ENCODE measurements at regions not wholly inside any gene's neighbourhood (a gene's known extent, or its start where the extent isn't known, plus 50 kb on each side); places are given as distances from the start of the nearest gene placed in this dataset.

DNA sequence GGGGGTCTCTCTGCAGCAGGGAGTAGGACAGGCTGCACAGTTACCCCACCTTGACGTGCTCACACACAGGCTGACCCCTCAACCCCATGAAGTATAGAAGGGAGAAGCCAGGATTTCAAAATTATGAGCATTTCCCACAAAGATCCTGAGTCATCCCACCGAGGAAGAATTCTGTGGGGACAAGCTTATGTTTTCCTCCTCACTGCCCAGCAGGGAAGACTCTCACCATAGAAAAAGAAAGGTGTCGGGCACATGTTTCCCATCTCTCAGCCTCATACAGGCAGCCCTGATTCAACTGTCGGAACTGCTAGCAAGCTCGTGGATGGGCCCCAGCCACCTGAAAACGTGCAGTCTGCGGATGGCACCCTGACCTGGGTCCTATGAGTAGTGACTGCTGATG, 499.7 kb upstream of the MKI67 start:
- no peaks in the 10 kb centered on the region for H3K27me3 ChIP-seq
- no peaks in the 10 kb centered on the region for H3K4me1 ChIP-seq (ENCODE audit: insufficient read depth)
- H3K36me3 ChIP-seq: no peaks in the 10 kb centered on the region
- no peaks in the 10 kb centered on the region for H3K9me3 ChIP-seq
- TF ChIP-seq POLR2A (IDR thresholded peaks at IDR 0.05): no peak
- no peak for TF ChIP-seq EP300 (IDR thresholded peaks at IDR 0.05)
- TF ChIP-seq CTCF (IDR thresholded peaks at IDR 0.05): no peak
- DNase-seq: no peak
- intact Hi-C loops (cut with DNase I): no loop called here
- WGBS, 3 donors: 89 to 92% (median 91%) methylated on average over 7 of the region's 7 CpGs
- H3K27ac ChIP-seq: no peak overlapping the region
- H3K4me3 ChIP-seq: no peak overlapping the region

DNA sequence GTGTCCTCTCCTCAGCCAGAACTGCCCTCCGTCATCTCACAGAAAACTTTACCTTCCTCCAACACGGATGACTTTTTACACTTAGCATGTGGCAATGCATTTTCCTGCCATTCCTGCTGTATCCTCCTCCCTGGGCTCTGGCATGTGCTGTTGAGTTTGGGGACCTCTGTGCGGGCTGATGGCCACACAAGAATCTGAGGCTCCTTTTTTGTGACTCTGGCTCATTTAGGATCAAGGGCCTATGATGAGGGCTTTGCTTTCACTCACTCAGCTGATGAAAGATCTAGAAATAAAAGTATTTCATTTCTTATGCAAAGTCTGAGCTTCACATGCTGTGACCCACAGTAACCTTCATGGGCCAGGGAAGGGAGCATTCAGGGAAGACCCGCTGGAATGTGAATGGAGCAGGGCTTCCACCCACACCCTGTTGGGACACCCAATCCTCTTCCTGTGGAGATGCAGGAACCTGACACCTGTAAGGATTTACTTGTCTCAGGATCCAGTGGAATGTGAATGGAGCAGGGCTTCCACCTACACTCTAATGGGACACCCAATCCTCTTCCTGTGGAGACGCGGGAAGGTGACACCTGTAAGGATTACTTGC, 500.3 kb upstream of the MKI67 start:
- no peak overlapping the region for H3K27ac ChIP-seq
- no peaks in the 10 kb centered on the region for H3K36me3 ChIP-seq
- no peak overlapping the region for H3K4me3 ChIP-seq
- intact Hi-C loops (cut with DNase I): no loop called here
- H3K27me3 ChIP-seq: no peaks in the 10 kb centered on the region
- DNase-seq: no peak
- TF ChIP-seq EP300 (IDR thresholded peaks at IDR 0.05) (no peak), POLR2A (IDR thresholded peaks at IDR 0.05) (no peak), CTCF (IDR thresholded peaks at IDR 0.05) (no peak)
- H3K9me3 ChIP-seq: no peaks in the 10 kb centered on the region
- 91 to 98% (median 98%) methylated on average over 6 of the region's 6 CpGs for WGBS, 3 donors
- H3K4me1 ChIP-seq (ENCODE audit: insufficient read depth): no peaks in the 10 kb centered on the region

- intact Hi-C loops (cut with DNase I): no loop called here
These were observed 501.6 kb upstream of the MKI67 start for GRCh38 chr10:128627811-128628210.

DNA sequence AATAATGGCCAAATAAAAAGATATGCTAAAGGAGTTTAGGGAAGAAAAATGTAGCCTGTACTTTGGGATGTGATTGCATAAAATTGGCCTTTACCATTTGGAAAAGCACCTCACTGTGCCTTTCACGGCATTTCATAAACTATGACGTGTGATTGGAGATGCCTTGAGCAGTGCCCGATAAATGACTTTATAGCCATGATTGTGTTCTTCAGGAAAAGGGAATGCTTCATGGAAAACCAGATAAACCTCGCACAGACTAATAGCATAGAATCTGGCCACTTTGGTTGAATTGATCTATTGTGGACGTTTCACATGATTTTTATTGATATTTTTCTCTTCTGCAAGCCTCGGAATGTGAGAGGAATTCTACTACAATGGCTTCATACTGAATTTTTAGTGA, 502.0 kb upstream of the MKI67 start:
- intact Hi-C loops (cut with DNase I): no loop called here
- Histone ChIP-seq H3K4me1 (ENCODE audit: insufficient read depth) (peaks cover 2% of the 10 kb centered on the region), H3K4me3 (no peak overlapping the region), H3K27me3 (no peaks in the 10 kb centered on the region), H3K9me3 (no peaks in the 10 kb centered on the region), H3K36me3 (no peaks in the 10 kb centered on the region), H3K27ac (no peak overlapping the region)
- no peak for TF ChIP-seq CTCF (IDR thresholded peaks at IDR 0.05)
- TF ChIP-seq EP300 (IDR thresholded peaks at IDR 0.05): no peak
- no peak for TF ChIP-seq POLR2A (IDR thresholded peaks at IDR 0.05)
- WGBS, 3 donors: 77 to 87% (median 80%) methylated on average over 6 of the region's 6 CpGs
- no peak for DNase-seq

More at GRCh38 chr10:128627811-128628210, 501.6 kb upstream of the MKI67 start:
- no peak overlapping the region for H3K27ac ChIP-seq
- DNase-seq: no peak
- no peaks in the 10 kb centered on the region for H3K9me3 ChIP-seq
- WGBS, 3 donors: 91 to 94% (median 93%) methylated on average over 7 of the region's 7 CpGs
- H3K36me3 ChIP-seq: no peaks in the 10 kb centered on the region
- H3K4me1 ChIP-seq (ENCODE audit: insufficient read depth): peaks cover 2% of the 10 kb centered on the region
- TF ChIP-seq POLR2A (IDR thresholded peaks at IDR 0.05): no peak
- TF ChIP-seq CTCF (IDR thresholded peaks at IDR 0.05): no peak
- no peak for TF ChIP-seq EP300 (IDR thresholded peaks at IDR 0.05)
- no peak overlapping the region for H3K4me3 ChIP-seq
- no peaks in the 10 kb centered on the region for H3K27me3 ChIP-seq

Data from ovary (tissue), 7 donors.